G401 (cell line): ENCODE measurements at regions not wholly inside any gene's neighbourhood (a gene's known extent, or its start where the extent isn't known, plus 50 kb on each side); places are given as distances from the start of the nearest gene placed in this dataset.
"Not testable (repeated sequence)": the region's sequence is repeated elsewhere in the genome, so short reads cannot be mapped to it uniquely, and the experiment has no call there.

Experiments used
- DNase-seq: peaks from one replicate; pipeline ENCODE4 v3.0.0-alpha.2; 2015; ENCODE audit warnings: low spot score
- in situ Hi-C: cut with HindIII; loops from 2 replicates; pipeline ENCODE4 v1.10.0; 2016; ENCODE audit warnings: low sequenced_read_pairs, mixed read lengths

GRCh38 chr5:122656160-122656559 is 118.7 kb upstream of the SNX2 start:
- no peak for DNase-seq
- in situ Hi-C loops, result no loop called here

GRCh38 chr5:122656577-122656976 is 118.3 kb upstream of the SNX2 start:
- in situ Hi-C loops, result no loop called here
- DNase-seq, result no peak

GRCh38 chr5:122661496-122662180 is 113.2 kb upstream of the SNX2 start:
- in situ Hi-C loops, result no loop called here
- no peak for DNase-seq

- in situ Hi-C loops, result no loop called here
Measured at GRCh38 chr5:122665051-122665450, 109.8 kb upstream of the SNX2 start.

GRCh38 chr5:122668552-122668951 is 106.3 kb upstream of the SNX2 start:
- in situ Hi-C loops, result no loop called here

More at GRCh38 chr5:122665051-122665450, 109.8 kb upstream of the SNX2 start:
- no peak for DNase-seq

GRCh38 chr5:122669709-122670108 is 105.2 kb upstream of the SNX2 start:
- DNase-seq, in situ Hi-C loops: not testable (repeated sequence)

More at GRCh38 chr5:122668552-122668951, 106.3 kb upstream of the SNX2 start:
- no peak for DNase-seq

DNA sequence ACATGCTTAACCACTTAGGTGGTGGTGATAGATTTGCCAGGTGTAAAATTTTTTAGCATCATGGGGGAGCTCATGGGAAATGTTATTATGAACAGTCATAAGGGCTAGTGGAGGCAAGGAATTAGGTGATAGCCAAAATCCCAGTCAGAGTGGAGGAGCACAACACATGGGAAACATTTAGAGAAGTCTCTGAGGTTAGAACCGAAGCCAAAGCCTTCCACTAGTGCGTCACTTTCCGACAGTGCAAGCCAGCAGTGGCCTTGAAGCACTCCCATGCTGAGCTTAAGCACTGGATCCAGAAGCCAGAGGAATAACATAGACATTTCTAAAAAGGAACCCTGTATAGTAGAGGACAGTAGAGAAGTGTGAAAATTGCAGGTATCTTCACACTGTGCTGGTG is 101.5 kb upstream of the SNX2 start:
- DNase-seq, result no peak
- in situ Hi-C loops, result no loop called here

- in situ Hi-C loops, result no loop called here
- DNase-seq, result no peak
Measured at GRCh38 chr5:122674385-122674784, 100.5 kb upstream of the SNX2 start.

DNA sequence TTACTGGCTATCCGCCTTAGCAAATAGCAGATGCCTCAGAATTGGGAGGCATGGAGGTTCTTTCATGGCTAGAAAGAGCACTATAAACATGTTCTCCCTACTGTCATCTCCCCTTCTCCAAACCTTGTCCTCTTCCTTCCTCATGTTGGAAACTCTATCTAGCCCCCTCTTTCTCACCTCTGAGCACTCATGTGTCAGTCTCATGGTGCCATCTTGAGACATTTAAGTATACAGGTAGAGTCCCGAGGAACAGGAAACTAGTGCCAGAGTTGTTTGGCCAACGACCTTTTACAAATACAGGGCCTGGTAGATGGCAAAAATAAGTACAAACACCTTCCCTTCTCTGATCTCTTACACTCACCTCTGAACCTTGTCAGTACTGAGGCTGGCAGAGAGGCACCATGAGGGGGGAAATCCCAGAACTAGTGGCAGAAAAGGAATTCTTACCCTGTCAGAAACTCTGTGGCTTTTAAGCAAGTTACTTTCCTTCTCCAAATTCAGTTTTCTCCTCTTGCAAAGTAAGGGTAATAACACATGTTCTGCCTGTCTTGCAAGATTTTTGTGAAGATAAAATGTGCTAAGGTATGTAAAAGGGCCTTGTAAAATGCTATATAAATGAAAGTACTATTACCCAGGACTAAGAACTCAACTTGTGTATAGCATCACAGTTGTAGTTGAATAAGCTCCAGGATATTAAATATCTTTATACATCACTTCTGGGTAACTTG is 94.1 kb upstream of the SNX2 start:
- in situ Hi-C loops, result no loop called here
- no peak for DNase-seq

GRCh38 chr5:122683631-122684030 is 91.2 kb upstream of the SNX2 start:
- no peak for DNase-seq
- in situ Hi-C loops, result no loop called here

GRCh38 chr5:122690266-122690665 is 84.6 kb upstream of the SNX2 start:
- in situ Hi-C loops, result no loop called here
- DNase-seq, result no peak

DNA sequence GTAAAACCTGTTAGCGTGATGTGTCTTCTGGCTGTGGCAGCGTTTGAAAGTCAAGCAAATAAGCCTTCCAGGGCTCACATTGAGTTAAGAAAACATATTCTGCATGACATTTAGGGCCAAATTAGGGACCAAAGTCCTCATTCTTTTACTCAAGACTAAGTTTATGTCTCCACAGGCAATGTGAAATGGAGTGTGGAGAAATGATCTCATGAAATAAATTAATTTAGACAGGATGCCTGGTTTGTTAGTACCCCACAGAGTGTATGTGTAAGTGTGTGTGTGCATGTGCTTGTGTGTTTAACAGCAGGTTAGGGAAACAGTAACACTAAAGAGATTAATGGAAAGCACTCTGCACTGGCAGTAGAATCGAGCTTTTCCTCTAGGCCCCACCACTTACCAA is 82.9 kb upstream of the SNX2 start:
- in situ Hi-C loops, result no loop called here
- DNase-seq, result no peak

GRCh38 chr5:122693963-122694362 is 80.9 kb upstream of the SNX2 start:
- in situ Hi-C loops, result no loop called here
- DNase-seq, result no peak

DNA sequence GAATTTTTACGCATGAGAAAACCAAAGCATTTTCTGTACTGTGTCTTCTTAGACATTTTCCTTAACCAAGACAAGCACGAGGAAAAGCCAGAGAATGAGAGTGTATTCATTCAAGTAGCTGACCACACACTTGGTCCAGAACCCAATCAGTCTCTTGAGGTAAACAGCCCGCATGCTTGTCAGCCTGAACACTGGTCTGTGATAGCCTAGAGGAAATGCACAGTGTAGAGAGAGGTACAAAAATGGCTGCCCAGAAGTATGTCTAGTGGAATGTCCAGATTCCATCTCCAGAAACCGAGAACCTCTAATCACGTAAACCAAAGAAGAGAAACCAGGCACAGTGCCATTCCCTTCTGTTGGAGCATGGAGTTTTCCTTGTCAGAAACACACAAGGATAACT is 80.0 kb upstream of the SNX2 start:
- DNase-seq, result no peak
- in situ Hi-C loops, result no loop called here

- DNase-seq, result not testable (repeated sequence)
Measured at GRCh38 chr5:122696735-122697134, 78.1 kb upstream of the SNX2 start.

GRCh38 chr5:122697191-122697590 is 77.7 kb upstream of the SNX2 start:
- in situ Hi-C loops, result no loop called here
- no peak for DNase-seq

More at GRCh38 chr5:122696735-122697134, 78.1 kb upstream of the SNX2 start:
- in situ Hi-C loops, result not testable (repeated sequence)

DNA sequence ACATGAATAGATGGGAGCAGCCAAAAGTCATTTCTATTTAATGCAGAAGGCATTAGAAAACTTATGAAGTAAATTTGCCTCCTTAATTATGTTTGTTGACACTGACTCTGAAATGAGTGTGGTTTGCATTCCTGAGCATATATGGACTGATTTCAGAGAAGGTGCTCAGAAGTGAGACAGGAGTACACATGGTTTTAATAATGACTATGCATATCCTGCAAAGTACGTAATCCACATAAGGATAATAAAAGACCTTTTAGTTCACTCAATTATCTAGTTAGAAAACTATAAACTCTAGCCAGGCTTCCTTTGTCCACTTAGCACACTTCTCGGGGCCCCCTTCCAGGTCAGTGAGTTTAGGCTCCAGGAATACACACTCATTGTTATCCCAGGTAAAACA is 75.7 kb upstream of the SNX2 start:
- no peak for DNase-seq
- in situ Hi-C loops, result no loop called here

DNA sequence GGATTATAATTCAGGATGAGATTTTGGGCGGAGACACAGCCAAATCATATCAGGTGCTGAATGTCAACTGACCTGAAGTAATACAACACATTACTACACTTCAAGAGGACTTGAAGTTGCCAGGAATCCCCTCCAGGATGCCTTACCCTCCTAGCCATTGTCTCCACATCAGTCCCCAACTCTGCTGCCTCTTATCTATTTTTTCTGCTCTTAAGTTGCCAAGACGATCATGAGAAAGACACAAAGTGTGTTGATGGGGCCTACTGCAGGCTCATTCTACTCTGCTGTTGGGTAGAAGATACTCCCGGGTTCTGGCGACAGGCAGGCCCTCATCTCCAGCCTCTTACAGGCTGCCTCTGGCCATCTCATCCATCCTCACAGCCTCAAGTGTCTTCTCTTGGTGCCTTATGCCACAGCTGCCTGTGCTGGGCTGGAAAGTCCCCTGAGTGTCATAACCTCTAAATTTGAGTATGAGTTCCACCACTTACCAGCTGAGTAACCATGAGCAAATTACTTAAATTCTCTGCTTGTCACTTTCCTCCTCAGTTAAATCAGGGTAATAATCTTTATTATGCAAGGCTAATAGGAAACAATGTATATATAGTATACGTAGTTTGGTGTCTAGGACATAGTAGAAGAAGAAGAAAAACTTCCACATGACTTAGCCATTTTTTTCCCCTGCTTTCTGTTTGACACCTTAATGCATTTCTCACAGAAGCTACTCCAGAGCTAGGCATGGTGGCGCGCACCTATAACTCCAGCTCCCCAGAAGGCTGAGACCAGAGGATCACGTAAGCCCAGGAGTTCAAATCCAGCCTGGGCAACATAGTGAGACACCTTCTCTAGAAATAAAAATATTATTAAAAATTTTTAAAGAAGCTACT is 73.0 kb upstream of the SNX2 start:
- DNase-seq, result no peak
- in situ Hi-C loops, result no loop called here

GRCh38 chr5:122702524-122702875 is 72.4 kb upstream of the SNX2 start:
- in situ Hi-C loops, result no loop called here
- DNase-seq, result no peak

- no peak for DNase-seq
- in situ Hi-C loops, result no loop called here
Measured at GRCh38 chr5:122703203-122703602, 71.7 kb upstream of the SNX2 start.
